Skin of body (tissue), 1 donor: ENCODE measurements at regions not wholly inside any gene's neighbourhood (a gene's known extent, or its start where the extent isn't known, plus 50 kb on each side); places are given as distances from the start of the nearest gene placed in this dataset.
"Not testable (repeated sequence)": the region's sequence is repeated elsewhere in the genome, so short reads cannot be mapped to it uniquely, and the experiment has no call there.

Experiments
- DNase-seq: peaks from one replicate; lab custom pipeline; 2025; lab: John Stamatoyannopoulos, UW

DNA sequence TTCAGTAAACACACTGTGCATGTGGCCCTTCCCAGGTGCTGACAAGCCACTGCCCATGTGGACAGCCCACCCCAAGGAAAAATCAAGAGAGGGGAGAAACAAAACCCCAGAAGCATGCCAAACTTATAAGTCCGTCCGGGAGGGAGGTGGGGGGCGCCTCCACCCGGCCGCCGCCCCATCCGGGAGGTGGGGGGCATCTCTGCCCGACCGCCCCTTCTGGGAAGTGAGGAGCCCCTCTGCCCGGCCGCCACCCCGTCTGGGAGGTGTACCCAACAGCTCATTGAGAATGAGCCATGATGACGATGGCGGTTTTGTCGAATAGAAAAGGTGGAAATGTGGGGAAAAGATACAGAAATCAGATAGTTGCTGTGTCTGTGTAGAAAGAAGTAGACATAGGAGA lies 53.8 kb upstream of the C2CD4B start:
- DNase-seq = no peak

DNA sequence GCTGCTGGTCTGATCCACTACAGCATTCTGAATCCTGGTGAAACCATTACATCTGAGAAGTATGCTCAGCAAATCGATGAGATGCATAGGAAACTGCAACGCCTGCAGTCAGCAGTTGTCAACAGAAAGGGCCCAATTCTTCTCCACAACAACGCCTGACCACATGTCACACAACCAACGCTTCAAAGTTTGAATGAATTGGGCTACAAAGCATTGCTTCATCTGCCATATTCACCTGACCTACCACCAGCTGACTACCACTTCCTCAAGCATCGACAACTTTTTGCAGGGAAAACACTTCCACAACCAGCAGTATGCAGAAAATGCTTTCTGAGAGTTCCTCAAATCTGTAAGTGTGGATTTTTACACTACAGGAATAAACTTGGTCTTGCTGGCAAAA lies 54.7 kb upstream of the C2CD4B start:
- no peak for DNase-seq

DNA sequence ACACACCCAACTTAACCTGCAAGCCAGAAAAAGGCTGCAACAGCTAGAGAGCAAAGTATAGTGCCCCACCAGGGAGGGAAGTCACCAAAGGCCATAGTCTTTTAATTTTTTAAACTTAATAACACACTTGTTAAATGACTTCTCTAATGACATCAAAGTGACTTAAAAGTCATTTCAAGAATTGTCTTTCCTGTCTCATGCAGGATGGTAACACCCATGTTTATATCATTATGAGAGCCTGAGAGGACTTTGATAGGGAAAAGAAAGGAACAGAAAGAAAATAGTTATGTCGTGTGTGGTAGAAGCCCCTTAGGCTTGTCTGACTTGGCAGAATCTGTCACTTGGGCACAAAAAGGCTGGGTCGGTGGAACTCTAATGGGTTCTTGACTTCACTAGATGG lies 57.9 kb upstream of the C2CD4B start:
- no peak for DNase-seq

DNA sequence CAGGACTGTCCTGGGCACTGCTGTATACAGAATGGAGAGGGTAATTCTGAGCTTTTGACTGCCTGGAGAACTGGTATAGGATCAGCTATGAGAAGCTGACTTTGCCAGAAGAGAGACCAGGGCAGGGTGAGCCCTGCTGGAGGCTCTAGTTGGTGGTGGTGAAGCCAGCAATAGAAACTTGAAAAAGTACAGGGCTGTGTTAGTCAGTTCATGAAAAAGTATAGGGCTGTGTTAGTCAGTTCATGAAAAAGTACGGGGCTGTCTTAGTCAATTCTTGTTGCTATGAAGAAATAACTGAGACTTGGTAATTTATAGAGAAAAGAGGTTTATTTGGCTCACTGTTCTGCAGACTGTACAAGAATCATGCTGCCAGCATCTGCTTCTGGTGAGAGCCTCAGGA lies 63.5 kb upstream of the C2CD4B start:
- no peak for DNase-seq

- DNase-seq = no peak
These were observed 66.8 kb upstream of the C2CD4B start for GRCh38 chr15:62231856-62232255.

DNA sequence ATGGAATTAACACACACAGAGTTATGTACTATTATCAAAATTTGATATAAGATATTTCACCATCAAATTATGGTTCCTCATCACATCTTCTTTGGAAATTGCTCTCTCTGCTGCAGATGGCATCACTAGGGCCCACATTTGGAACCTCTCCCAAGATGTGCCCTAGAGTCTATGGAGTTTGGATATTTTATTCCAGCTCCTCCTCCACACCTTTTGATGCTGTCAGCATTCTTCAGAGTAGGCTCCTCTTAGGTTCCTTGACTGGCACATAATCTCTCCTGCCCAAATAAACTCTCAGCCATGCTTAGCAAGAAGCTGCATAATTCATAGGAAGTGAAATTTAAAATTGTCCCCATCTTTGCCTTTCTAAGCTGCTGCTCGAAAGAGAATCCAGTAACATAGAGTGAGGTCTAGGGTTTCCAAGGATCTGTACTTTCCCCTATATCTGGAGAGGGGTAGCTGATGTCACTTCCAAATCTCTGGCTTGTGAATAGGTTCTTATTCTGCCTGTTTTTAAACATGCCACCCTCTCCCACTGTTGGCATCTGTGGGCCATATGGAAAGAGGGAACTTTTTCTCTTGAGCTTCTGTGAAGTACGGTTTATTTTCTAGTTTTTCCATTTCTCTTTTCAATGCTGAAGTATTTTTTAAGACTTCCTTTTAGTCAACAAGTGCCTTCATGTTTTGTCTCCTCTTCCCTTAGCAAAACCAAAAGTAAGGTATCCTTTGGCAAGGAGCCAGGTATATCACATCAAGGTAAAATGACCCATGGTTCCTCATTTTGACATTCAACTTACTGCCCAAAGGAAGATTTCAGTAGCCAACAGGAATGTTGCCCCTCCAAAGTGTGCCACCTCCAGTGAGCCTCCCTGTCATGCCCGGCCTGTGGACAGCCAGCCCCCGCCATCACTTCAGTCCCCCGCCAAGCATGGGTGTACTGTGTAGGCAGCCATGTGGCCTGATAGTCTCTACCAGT lies 75.3 kb upstream of the C2CD4B start:
- no peak for DNase-seq

DNA sequence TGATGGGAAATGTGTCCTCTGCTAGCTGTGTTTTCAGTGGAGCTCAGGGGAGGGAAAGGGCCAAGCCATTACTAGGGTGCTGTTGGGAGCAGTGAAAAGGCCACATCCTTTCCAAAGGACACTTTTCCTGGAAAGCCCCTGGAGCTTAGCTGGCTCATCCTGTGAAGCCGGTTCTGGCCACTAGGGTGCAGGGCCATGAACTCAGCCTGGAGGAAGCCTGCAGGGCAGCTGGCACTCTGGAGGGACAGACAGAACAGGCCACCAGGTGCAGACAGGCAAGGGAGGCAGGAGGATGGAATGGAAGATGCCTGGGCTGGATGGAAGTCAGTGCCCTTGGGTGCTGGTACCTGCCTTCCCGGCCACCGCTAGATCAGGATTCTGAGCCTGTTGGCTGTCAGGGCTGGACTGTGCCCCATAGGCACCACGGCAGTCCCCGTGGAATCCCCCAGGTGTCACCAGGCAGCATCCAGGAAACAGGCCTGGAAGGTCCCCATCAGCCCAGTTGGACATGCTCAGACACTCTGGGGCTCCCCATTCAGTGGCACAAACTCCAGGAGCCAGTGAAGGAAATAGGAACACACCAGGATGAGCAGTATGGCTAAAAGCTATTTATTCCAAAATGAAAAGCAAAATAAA lies 76.2 kb upstream of the C2CD4B start:
- DNase-seq = no peak

GRCh38 chr15:62242999-62243398 lies 77.9 kb upstream of the C2CD4B start:
- DNase-seq = no peak

DNA sequence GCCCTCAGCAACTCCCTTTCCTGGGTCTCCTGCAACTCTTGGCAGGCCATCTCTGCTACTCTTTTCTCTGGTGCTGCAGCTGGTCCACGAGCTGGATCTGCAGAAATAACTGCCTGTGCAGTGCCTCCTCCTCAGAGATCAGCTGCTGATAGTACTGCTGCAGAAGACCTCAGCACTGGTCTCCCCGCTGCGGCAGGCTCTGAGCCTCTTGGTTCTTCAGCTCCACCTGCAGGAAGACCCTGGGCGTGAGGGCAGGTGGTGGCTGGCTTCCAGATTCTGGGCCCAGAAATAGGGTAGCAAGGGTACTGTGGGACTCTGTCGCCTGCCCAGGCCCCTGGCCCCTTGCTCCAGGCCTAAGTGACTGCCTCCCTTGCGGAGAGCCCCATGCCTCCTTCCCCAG lies 79.7 kb upstream of the C2CD4B start:
- DNase-seq = no peak

- no peak for DNase-seq
These were observed 83.3 kb upstream of the C2CD4B start for GRCh38 chr15:62248277-62248984.

- no peak for DNase-seq
These were observed 84.4 kb upstream of the C2CD4B start for GRCh38 chr15:62249501-62249900.

- DNase-seq = no peak
These were observed 85.1 kb upstream of the C2CD4B start for GRCh38 chr15:62250186-62250585.

DNA sequence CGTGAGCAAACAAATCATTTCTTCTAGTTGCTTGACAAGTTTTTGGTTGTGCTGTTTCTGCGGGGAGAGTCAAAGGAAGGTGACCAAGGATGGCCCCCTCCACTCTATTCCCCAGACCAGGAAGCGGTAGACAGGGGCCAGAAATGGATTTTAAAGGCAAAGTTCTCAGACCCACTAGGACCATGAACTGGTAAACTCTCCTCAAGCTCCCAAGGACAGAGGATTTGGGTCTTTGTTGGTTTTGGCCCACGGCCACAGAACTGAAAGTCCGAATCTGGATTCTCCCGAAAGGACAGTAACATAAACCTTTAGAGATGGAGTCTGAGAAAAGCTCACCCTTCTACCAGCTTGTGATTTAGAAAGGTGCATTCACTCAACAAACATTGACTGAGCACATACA lies 85.9 kb upstream of the C2CD4B start:
- DNase-seq = no peak

- DNase-seq = no peak
These were observed 88.2 kb upstream of the C2CD4B start for GRCh38 chr15:62253294-62253693.

- peak; percentile 2 for DNase-seq
These were observed 89.3 kb upstream of the C2CD4B start for GRCh38 chr15:62254137-62254934.

- not testable (repeated sequence) for DNase-seq
These were observed 91.3 kb upstream of the C2CD4B start for GRCh38 chr15:62256430-62256829.

GRCh38 chr15:62257996-62258521 lies 93.0 kb upstream of the C2CD4B start:
- no peak for DNase-seq

- DNase-seq = no peak
These were observed 97.3 kb upstream of the C2CD4B start for GRCh38 chr15:62262305-62262941.

GRCh38 chr15:62264196-62264595 lies 99.1 kb upstream of the C2CD4B start:
- DNase-seq = no peak

- DNase-seq = no peak
These were observed 104.4 kb upstream of the C2CD4B start for GRCh38 chr15:62269504-62269903.
